ENCODE measurements at regions not wholly inside any gene's neighbourhood (a gene's known extent, or its start where the extent isn't known, plus 50 kb on each side); places are given as distances from the start of the nearest gene placed in this dataset.

- TF ChIP-seq POLR2A (IDR thresholded peaks at IDR 0.05; ENCODE audit: low read depth, low read length), result no peak
- TF ChIP-seq CTCF (conservative IDR thresholded peaks at IDR 0.05; ENCODE audit: low read depth, low read length), result no peak
- TF ChIP-seq, protein P1, sequence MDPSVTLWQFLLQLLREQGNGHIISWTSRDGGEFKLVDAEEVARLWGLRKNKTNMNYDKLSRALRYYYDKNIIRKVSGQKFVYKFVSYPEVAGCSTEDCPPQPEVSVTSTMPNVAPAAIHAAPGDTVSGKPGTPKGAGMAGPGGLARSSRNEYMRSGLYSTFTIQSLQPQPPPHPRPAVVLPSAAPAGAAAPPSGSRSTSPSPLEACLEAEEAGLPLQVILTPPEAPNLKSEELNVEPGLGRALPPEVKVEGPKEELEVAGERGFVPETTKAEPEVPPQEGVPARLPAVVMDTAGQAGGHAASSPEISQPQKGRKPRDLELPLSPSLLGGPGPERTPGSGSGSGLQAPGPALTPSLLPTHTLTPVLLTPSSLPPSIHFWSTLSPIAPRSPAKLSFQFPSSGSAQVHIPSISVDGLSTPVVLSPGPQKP (IDR thresholded peaks at IDR 0.05; ENCODE audit: borderline replicate concordance, low read depth, low read length), result no peak
- no peak for TF ChIP-seq MAFK (IDR thresholded peaks at IDR 0.05; ENCODE audit: low read depth, low read length)
- no peak for TF ChIP-seq RAD21 (IDR thresholded peaks at IDR 0.05; ENCODE audit: low read length)
- TF ChIP-seq, protein P2, sequence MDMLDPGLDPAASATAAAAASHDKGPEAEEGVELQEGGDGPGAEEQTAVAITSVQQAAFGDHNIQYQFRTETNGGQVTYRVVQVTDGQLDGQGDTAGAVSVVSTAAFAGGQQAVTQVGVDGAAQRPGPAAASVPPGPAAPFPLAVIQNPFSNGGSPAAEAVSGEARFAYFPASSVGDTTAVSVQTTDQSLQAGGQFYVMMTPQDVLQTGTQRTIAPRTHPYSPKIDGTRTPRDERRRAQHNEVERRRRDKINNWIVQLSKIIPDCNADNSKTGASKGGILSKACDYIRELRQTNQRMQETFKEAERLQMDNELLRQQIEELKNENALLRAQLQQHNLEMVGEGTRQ (IDR thresholded peaks at IDR 0.05; ENCODE audit: low read depth, low read length), result no peak
- no peak for TF ChIP-seq MXI1 (IDR thresholded peaks at IDR 0.05; ENCODE audit: borderline replicate concordance, low read depth, low read length)
- no peak for TF ChIP-seq CEBPB (IDR thresholded peaks at IDR 0.05; ENCODE audit: low read depth, low read length)
- no peak for TF ChIP-seq SMC3 (IDR thresholded peaks at IDR 0.05; ENCODE audit: low read depth, low read length)
- TF ChIP-seq NFE2L2 (IDR thresholded peaks at IDR 0.05; ENCODE audit: low read depth, low read length), result no peak
- no peak for TF ChIP-seq MAZ (IDR thresholded peaks at IDR 0.05; ENCODE audit: borderline replicate concordance, low read depth, low read length)
- TF ChIP-seq RCOR1 (IDR thresholded peaks at IDR 0.05; ENCODE audit: insufficient replicate concordance, low read length), result no peak
- no peak for TF ChIP-seq BHLHE40 (IDR thresholded peaks at IDR 0.05; ENCODE audit: low read depth, low read length)
Measured at GRCh38 chr5:171714261-171714660, 71.4 kb upstream of the SMIM23 start.
